ENCODE measurements at regions not wholly inside any gene's neighbourhood (a gene's known extent, or its start where the extent isn't known, plus 50 kb on each side); places are given as distances from the start of the nearest gene placed in this dataset.
"Not testable (repeated sequence)": the region's sequence is repeated elsewhere in the genome, so short reads cannot be mapped to it uniquely, and the experiment has no call there.

GRCh38 chr2:143841935-143842334, 678.0 kb downstream of the ZEB2 start:
- no peak overlapping the region for H3K4me3 ChIP-seq
- no peak overlapping the region for H3K27ac ChIP-seq
- no peak for DNase-seq (ENCODE audit: low spot score)
- TF ChIP-seq CTCF (IDR thresholded peaks at IDR 0.05), result no peak

- DNase-seq (ENCODE audit: low spot score), result no peak
- Histone ChIP-seq H3K4me3 (no peak overlapping the region), H3K27ac (no peak overlapping the region)
- TF ChIP-seq CTCF (IDR thresholded peaks at IDR 0.05), result no peak
Observed at GRCh38 chr2:143840601-143841000, 679.3 kb downstream of the ZEB2 start.

DNA sequence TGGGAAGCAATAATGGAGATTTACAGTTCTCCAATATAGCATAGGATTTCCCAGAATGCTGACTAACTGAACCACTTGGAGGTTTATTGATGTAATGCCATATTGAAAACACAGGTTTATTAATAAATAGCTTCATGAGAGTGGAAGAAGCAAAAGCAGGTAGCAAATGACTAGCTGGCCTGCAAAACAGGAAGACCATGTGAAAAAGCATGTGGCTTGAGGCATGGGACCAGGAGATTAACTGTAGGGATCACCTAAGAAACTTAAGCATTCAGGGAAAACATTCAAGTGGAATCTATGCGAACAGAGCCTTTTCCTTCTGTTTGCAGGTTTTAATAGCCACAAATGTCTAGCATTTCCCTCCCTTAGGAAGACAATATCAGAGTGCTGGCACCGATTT, 679.7 kb downstream of the ZEB2 start:
- H3K4me3 ChIP-seq, result no peak overlapping the region
- TF ChIP-seq CTCF (IDR thresholded peaks at IDR 0.05), result no peak
- H3K27ac ChIP-seq, result no peak overlapping the region
- DNase-seq (ENCODE audit: low spot score), result no peak

- no peak for TF ChIP-seq CTCF (IDR thresholded peaks at IDR 0.05)
- DNase-seq (ENCODE audit: low spot score), result no peak
- Histone ChIP-seq H3K27ac (no peak overlapping the region), H3K4me3 (no peak overlapping the region)
Observed at GRCh38 chr2:143839456-143839855, 680.5 kb downstream of the ZEB2 start.

- H3K4me3 ChIP-seq; DNase-seq (ENCODE audit: low spot score); H3K27ac ChIP-seq: not testable (repeated sequence)
Observed at GRCh38 chr2:143837055-143837454, 682.9 kb downstream of the ZEB2 start.

DNA sequence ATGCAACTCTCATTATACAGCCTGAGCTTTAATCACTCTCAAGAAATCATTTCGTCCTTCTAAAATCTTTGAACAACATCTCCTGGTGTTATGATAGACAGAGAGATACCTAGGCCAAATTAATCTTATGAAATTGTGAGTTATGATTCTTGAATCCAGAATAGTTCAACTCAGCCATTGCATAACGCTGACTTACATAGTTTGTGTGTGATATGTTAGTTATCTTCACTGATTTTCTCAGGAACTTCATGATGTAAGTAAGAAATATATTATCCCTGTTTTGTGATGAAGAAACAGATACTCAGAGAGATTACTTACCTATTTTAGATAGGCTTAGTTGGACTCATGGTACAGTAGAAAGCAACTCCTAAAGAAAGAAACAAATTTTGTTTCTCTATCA, 684.4 kb downstream of the ZEB2 start:
- H3K4me3 ChIP-seq, result no peak overlapping the region
- TF ChIP-seq CTCF (IDR thresholded peaks at IDR 0.05), result no peak
- DNase-seq (ENCODE audit: low spot score), result no peak
- H3K27ac ChIP-seq, result no peak overlapping the region

DNA sequence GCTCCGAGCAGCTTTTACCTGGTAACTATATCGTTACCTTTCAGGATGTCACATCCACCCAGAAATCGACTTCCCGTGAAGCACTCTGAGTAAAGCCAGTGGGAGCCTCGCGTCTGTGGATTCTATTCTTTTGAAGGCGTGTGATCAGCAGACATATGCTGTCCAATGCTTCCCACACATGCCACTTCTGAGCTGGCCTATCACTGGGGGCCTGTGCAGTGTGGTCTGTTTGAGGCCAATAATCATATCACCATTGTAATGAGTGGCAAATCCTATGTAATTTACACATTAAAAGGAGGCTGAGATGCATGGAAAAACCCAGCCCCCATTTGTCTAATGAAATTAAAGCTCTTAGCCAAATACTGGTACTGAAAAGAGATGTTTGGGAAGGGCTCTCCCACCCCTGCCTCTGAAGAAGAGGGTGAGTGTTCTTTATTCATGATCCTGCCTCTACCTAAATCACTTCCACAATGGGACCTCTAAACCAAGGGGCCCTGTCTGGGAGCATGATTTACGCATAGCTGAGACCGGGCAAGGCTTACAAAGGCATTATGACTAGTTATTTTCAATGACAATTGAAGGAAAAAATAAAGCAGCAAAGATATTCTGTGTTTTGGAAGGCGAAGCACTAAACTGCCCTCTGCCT, 686.8 kb downstream of the ZEB2 start:
- H3K4me3 ChIP-seq, result no peak overlapping the region

More for the DNA sequence above, 686.8 kb downstream of the ZEB2 start:
- TF ChIP-seq CTCF (IDR thresholded peaks at IDR 0.05), result no peak
- DNase-seq (ENCODE audit: low spot score), result no peak
- no peak overlapping the region for H3K27ac ChIP-seq

All from coronary artery (tissue), 2 donors.